ENCODE measurements at regions not wholly inside any gene's neighbourhood (a gene's known extent, or its start where the extent isn't known, plus 50 kb on each side); places are given as distances from the start of the nearest gene placed in this dataset.
"Not testable (repeated sequence)": the region's sequence is repeated elsewhere in the genome, so short reads cannot be mapped to it uniquely, and the experiment has no call there.

DNA sequence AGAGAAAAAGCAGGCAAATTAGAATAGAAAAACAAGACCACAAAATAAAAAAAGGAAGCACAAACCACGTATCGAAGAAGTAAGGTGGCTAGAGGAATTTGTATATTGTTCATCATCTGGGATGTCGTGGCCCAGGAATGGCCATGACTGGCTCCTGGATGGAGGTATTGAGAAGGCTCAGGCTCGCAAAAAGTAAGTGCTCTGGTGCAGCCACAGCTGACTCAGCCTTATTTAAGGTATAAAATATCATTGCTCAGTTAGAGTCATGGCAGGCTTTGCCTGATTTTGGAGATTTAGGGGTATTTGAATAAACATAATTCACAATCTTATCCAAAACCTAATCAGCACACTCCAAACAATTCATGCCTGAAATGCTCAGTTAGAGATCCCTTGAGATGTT is 78.4 kb upstream of the FANCL start:
- H3F3A ChIP-seq (ENCODE audit: insufficient read depth, low read length, poor library complexity, severe bottlenecking), result no peaks in the 10 kb centered on the region
- no peaks in the 10 kb centered on the region for H4K20me1 ChIP-seq (ENCODE audit: insufficient read depth)
- no peak overlapping the region for H3K4me3 ChIP-seq (ENCODE audit: low read length)
- no peak overlapping the region for H2AFZ ChIP-seq (ENCODE audit: low read depth, low read length)
- no peaks in the 10 kb centered on the region for H3K9me2 ChIP-seq (ENCODE audit: insufficient read depth, low read length)
- no peak overlapping the region for H3K27ac ChIP-seq (ENCODE audit: low read length)
- TF ChIP-seq TAF1 (IDR thresholded peaks at IDR 0.05; ENCODE audit: low read depth), result no peak
- TF ChIP-seq EP300 (conservative IDR thresholded peaks at IDR 0.05; ENCODE audit: poor library complexity, severe bottlenecking), result no peak
- TF ChIP-seq SMC3 (conservative IDR thresholded peaks at IDR 0.05; ENCODE audit: poor library complexity), result no peak
- TF ChIP-seq, protein P1, sequence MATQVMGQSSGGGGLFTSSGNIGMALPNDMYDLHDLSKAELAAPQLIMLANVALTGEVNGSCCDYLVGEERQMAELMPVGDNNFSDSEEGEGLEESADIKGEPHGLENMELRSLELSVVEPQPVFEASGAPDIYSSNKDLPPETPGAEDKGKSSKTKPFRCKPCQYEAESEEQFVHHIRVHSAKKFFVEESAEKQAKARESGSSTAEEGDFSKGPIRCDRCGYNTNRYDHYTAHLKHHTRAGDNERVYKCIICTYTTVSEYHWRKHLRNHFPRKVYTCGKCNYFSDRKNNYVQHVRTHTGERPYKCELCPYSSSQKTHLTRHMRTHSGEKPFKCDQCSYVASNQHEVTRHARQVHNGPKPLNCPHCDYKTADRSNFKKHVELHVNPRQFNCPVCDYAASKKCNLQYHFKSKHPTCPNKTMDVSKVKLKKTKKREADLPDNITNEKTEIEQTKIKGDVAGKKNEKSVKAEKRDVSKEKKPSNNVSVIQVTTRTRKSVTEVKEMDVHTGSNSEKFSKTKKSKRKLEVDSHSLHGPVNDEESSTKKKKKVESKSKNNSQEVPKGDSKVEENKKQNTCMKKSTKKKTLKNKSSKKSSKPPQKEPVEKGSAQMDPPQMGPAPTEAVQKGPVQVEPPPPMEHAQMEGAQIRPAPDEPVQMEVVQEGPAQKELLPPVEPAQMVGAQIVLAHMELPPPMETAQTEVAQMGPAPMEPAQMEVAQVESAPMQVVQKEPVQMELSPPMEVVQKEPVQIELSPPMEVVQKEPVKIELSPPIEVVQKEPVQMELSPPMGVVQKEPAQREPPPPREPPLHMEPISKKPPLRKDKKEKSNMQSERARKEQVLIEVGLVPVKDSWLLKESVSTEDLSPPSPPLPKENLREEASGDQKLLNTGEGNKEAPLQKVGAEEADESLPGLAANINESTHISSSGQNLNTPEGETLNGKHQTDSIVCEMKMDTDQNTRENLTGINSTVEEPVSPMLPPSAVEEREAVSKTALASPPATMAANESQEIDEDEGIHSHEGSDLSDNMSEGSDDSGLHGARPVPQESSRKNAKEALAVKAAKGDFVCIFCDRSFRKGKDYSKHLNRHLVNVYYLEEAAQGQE (IDR thresholded peaks at IDR 0.05; ENCODE audit: borderline replicate concordance), result no peak
- no peak for TF ChIP-seq MXI1 (conservative IDR thresholded peaks at IDR 0.05; ENCODE audit: poor library complexity, severe bottlenecking)
- no peak for TF ChIP-seq RAD21 (conservative IDR thresholded peaks at IDR 0.05)
- TF ChIP-seq, protein P2, sequence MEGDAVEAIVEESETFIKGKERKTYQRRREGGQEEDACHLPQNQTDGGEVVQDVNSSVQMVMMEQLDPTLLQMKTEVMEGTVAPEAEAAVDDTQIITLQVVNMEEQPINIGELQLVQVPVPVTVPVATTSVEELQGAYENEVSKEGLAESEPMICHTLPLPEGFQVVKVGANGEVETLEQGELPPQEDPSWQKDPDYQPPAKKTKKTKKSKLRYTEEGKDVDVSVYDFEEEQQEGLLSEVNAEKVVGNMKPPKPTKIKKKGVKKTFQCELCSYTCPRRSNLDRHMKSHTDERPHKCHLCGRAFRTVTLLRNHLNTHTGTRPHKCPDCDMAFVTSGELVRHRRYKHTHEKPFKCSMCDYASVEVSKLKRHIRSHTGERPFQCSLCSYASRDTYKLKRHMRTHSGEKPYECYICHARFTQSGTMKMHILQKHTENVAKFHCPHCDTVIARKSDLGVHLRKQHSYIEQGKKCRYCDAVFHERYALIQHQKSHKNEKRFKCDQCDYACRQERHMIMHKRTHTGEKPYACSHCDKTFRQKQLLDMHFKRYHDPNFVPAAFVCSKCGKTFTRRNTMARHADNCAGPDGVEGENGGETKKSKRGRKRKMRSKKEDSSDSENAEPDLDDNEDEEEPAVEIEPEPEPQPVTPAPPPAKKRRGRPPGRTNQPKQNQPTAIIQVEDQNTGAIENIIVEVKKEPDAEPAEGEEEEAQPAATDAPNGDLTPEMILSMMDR (IDR thresholded peaks at IDR 0.05; ENCODE audit: poor library complexity, severe bottlenecking), result no peak
- TF ChIP-seq EZH2 (IDR thresholded peaks at IDR 0.05; ENCODE audit: borderline replicate concordance, insufficient read depth, low read length, poor library complexity, severe bottlenecking), result no peak
- TF ChIP-seq POLR2AphosphoS5 (IDR thresholded peaks at IDR 0.05), result no peak
- H3K27me3 ChIP-seq (ENCODE audit: insufficient read depth, low read depth, low read length), result no peaks in the 10 kb centered on the region
- no peaks in the 10 kb centered on the region for H3K79me2 ChIP-seq (replicated peaks; ENCODE audit: insufficient read depth, low read length)
- no peak overlapping the region for H3K9ac ChIP-seq (ENCODE audit: low read length)
- H3K36me3 ChIP-seq (ENCODE audit: insufficient read depth, low read length), result no peaks in the 10 kb centered on the region
- H3K9me3 ChIP-seq (ENCODE audit: low read length), result no peaks in the 10 kb centered on the region
- no peak overlapping the region for H3K4me2 ChIP-seq (ENCODE audit: low read length)

DNA sequence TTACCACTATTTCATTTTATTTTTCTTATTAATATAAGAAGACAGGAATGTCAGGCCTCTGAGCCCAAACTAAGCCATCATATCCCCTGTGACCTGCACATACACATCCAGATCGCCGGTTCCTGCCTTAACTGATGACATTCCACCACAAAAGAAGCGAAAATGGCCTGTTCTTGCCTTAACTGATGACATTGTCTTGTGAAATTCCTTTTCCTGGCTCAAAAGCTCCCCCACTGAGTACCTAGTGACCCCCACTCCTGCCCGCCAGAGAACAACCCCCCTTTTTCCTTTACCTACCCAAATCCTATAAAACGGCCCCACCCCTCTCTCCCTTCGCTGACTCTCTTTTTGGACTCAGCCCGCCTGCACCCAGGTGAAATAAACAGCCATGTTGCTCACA is 77.8 kb upstream of the FANCL start:
- H3K9me2 ChIP-seq (ENCODE audit: insufficient read depth, low read length); H3K9ac ChIP-seq (ENCODE audit: low read length); H3K27ac ChIP-seq (ENCODE audit: low read length); H3K79me2 ChIP-seq (replicated peaks; ENCODE audit: insufficient read depth, low read length); H2AFZ ChIP-seq (ENCODE audit: low read depth, low read length); H4K20me1 ChIP-seq (ENCODE audit: insufficient read depth); H3F3A ChIP-seq (ENCODE audit: insufficient read depth, low read length, poor library complexity, severe bottlenecking); H3K9me3 ChIP-seq (ENCODE audit: low read length); H3K36me3 ChIP-seq (ENCODE audit: insufficient read depth, low read length); H3K27me3 ChIP-seq (ENCODE audit: insufficient read depth, low read depth, low read length); H3K4me3 ChIP-seq (ENCODE audit: low read length); H3K4me2 ChIP-seq (ENCODE audit: low read length): not testable (repeated sequence)

DNA sequence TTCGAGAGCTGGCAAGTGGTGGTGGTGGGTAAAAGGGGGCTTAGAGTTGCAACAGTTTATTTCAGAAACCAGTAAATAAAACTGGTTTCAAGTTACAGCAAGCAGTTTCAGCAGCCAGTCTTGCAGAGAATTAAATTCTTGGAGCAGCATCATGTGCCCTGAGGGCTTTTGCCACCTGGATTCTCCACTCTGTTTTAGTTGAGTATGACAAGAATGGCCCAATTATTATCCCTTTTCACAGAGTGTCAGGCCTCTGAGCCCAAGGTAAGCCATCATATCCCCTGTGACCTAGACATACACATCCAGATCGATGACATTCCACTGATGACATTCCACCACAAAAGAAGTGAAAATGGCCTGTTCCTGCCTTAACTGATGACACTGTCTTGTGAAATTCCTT is 72.8 kb upstream of the FANCL start:
- H3K9me2 ChIP-seq (ENCODE audit: insufficient read depth, low read length), result no peaks in the 10 kb centered on the region
- no peaks in the 10 kb centered on the region for H3K79me2 ChIP-seq (replicated peaks; ENCODE audit: insufficient read depth, low read length)
- no peak overlapping the region for H3K4me2 ChIP-seq (ENCODE audit: low read length)
- H3K4me3 ChIP-seq (ENCODE audit: low read length), result no peak overlapping the region
- H3K9ac ChIP-seq (ENCODE audit: low read length), result no peak overlapping the region
- H2AFZ ChIP-seq (ENCODE audit: low read depth, low read length), result no peak overlapping the region
- H3F3A ChIP-seq (ENCODE audit: insufficient read depth, low read length, poor library complexity, severe bottlenecking), result no peaks in the 10 kb centered on the region
- H4K20me1 ChIP-seq (ENCODE audit: insufficient read depth), result no peaks in the 10 kb centered on the region
- H3K27me3 ChIP-seq (ENCODE audit: insufficient read depth, low read depth, low read length), result no peaks in the 10 kb centered on the region
- H3K36me3 ChIP-seq (ENCODE audit: insufficient read depth, low read length), result no peaks in the 10 kb centered on the region
- TF ChIP-seq TAF1 (IDR thresholded peaks at IDR 0.05; ENCODE audit: low read depth) (no peak), EP300 (conservative IDR thresholded peaks at IDR 0.05; ENCODE audit: poor library complexity, severe bottlenecking) (no peak), MXI1 (conservative IDR thresholded peaks at IDR 0.05; ENCODE audit: poor library complexity, severe bottlenecking) (no peak), RAD21 (conservative IDR thresholded peaks at IDR 0.05) (no peak)
- no peak overlapping the region for H3K27ac ChIP-seq (ENCODE audit: low read length)
- H3K9me3 ChIP-seq (ENCODE audit: low read length), result no peaks in the 10 kb centered on the region
